GM18858 (cell line): ENCODE measurements at regions not wholly inside any gene's neighbourhood (a gene's known extent, or its start where the extent isn't known, plus 50 kb on each side); places are given as distances from the start of the nearest gene placed in this dataset.
"Not testable (repeated sequence)": the region's sequence is repeated elsewhere in the genome, so short reads cannot be mapped to it uniquely, and the experiment has no call there.

ENCODE experiments used
- ATAC-seq: cut with Tn5 transposase; IDR thresholded peaks from one replicate; pipeline ENCODE4 v1.9.1; 2021; ENCODE audit not compliant: unreplicated experiment

GRCh38 chr14:105747503-105748203 lies 221.3 kb downstream of the TMEM121 start:
- ATAC-seq: not testable (repeated sequence)

- ATAC-seq: no peak
These were observed 221.8 kb downstream of the TMEM121 start for GRCh38 chr14:105748204-105748578.

GRCh38 chr14:105748710-105749109 lies 222.3 kb downstream of the TMEM121 start:
- not testable (repeated sequence) for ATAC-seq

- not testable (repeated sequence) for ATAC-seq
These were observed 223.6 kb downstream of the TMEM121 start for GRCh38 chr14:105749870-105750541.

GRCh38 chr14:105751291-105751751 lies 224.9 kb downstream of the TMEM121 start:
- not testable (repeated sequence) for ATAC-seq

- not testable (repeated sequence) for ATAC-seq
These were observed 226.0 kb downstream of the TMEM121 start for GRCh38 chr14:105752420-105752819.

- no peak for ATAC-seq
These were observed 234.4 kb downstream of the TMEM121 start for GRCh38 chr14:105760691-105761344.

- not testable (repeated sequence) for ATAC-seq
These were observed 235.0 kb downstream of the TMEM121 start for GRCh38 chr14:105761345-105761740.

- no peak for ATAC-seq
These were observed 235.5 kb downstream of the TMEM121 start for GRCh38 chr14:105761842-105762241.

- ATAC-seq: not testable (repeated sequence)
These were observed 235.9 kb downstream of the TMEM121 start for GRCh38 chr14:105762262-105762661.

GRCh38 chr14:105764254-105764901 lies 238.0 kb downstream of the TMEM121 start:
- ATAC-seq: not testable (repeated sequence)

- not testable (repeated sequence) for ATAC-seq
These were observed 238.9 kb downstream of the TMEM121 start for GRCh38 chr14:105765072-105765825.

GRCh38 chr14:105765893-105766614 lies 239.7 kb downstream of the TMEM121 start:
- ATAC-seq: no peak

- no peak for ATAC-seq
These were observed 240.9 kb downstream of the TMEM121 start for GRCh38 chr14:105767315-105767714.

- not testable (repeated sequence) for ATAC-seq
These were observed 241.7 kb downstream of the TMEM121 start for GRCh38 chr14:105768039-105768438.

- not testable (repeated sequence) for ATAC-seq
These were observed 242.8 kb downstream of the TMEM121 start for GRCh38 chr14:105769061-105769730.

- ATAC-seq: not testable (repeated sequence)
These were observed 244.3 kb downstream of the TMEM121 start for GRCh38 chr14:105770619-105771216.

GRCh38 chr14:105771261-105772226 lies 245.2 kb downstream of the TMEM121 start:
- not testable (repeated sequence) for ATAC-seq
